IMR-90 (cell line): ENCODE measurements at regions not wholly inside any gene's neighbourhood (a gene's known extent, or its start where the extent isn't known, plus 50 kb on each side); places are given as distances from the start of the nearest gene placed in this dataset.
"Not testable (repeated sequence)": the region's sequence is repeated elsewhere in the genome, so short reads cannot be mapped to it uniquely, and the experiment has no call there.

Experiments used
- ATAC-seq: fragments of 200-7000 bp; cut with Tn5 transposase; 2 replicates; pipeline ENCODE4 v1.9.1; 2020; ENCODE audit warnings: low read depth, mild to moderate bottlenecking, moderate library complexity
- BruUV-seq: library from RNA; stranded (reverse); fragments of 400-500 nt; replicated peaks from 2 replicates; lab custom pipeline; 2021; lab: Mats Ljungman, UMichigan
- CTCF ChIA-PET: fragments of 300-600 bp; formaldehyde crosslinking; extraction: SDS; loops from one replicate; lab custom pipeline; 2021; ENCODE audit warnings: antibody characterized with exemption; lab: Yijun Ruan, JAX
- POLR2A ChIA-PET: fragments of 300-600 bp; sonication (Branson Sonifier 250); formaldehyde crosslinking; loops from one replicate; lab custom pipeline; 2022; ENCODE audit warnings: antibody characterized with exemption; ENCODE audit not compliant: unreplicated experiment; lab: Charles Lee
- DNase-seq: peaks from one replicate; pipeline ENCODE4 v3.0.0; 2013
- H2AFZ ChIP-seq: replicated peaks from 2 replicates; pipeline ENCODE3; 2013; ENCODE audit warnings: low read length, mild to moderate bottlenecking; ENCODE audit not compliant: poor library complexity
- H2AK5ac ChIP-seq: 2 replicates; pipeline ENCODE4 v1.6.1; 2013; ENCODE audit warnings: low read depth, low read length, inconsistent platforms
- H2AK9ac ChIP-seq: replicated peaks from 2 replicates; pipeline ENCODE3; 2013; ENCODE audit warnings: mild to moderate bottlenecking, low read depth, low read length, moderate library complexity; ENCODE audit not compliant: poor library complexity
- H2BK120ac ChIP-seq: 2 replicates; pipeline ENCODE4 v1.6.1; 2013; ENCODE audit warnings: low read depth, low read length, inconsistent platforms
- H2BK15ac ChIP-seq: 3 replicates; pipeline ENCODE4 v1.6.1; 2013; ENCODE audit warnings: low read depth, low read length, inconsistent platforms
- H2BK20ac ChIP-seq: 2 replicates; pipeline ENCODE4 v1.6.1; 2013; ENCODE audit warnings: low read depth, mild to moderate bottlenecking, inconsistent platforms, low read length, moderate library complexity
- H2BK5ac ChIP-seq: 2 replicates; pipeline ENCODE4 v1.6.1; 2013; ENCODE audit warnings: mild to moderate bottlenecking, low read depth, low read length, inconsistent platforms; ENCODE audit not compliant: poor library complexity, severe bottlenecking
- H3K14ac ChIP-seq: replicated peaks from 2 replicates; pipeline ENCODE4 v1.6.1; 2013; ENCODE audit warnings: low read depth, low read length, inconsistent platforms
- H3K18ac ChIP-seq: 2 replicates; pipeline ENCODE4 v1.6.1; 2013; ENCODE audit warnings: low read depth, low read length, control low read depth
- H3K23ac ChIP-seq: 2 replicates; pipeline ENCODE4 v1.6.1; 2013; ENCODE audit warnings: low read depth, low read length, inconsistent platforms
- H3K27ac ChIP-seq: 2 replicates; pipeline ENCODE4 v1.5.1; 2013; ENCODE audit warnings: mild to moderate bottlenecking, control low read depth, low read length; ENCODE audit not compliant: insufficient read depth
- H3K27me3 ChIP-seq: 2 replicates; pipeline ENCODE4 v1.6.1; 2013; ENCODE audit warnings: low read length; ENCODE audit not compliant: control insufficient read depth, insufficient read depth
- H3K36me3 ChIP-seq: 2 replicates; pipeline ENCODE4 v1.6.1; 2013; ENCODE audit warnings: low read length, mixed read lengths; ENCODE audit not compliant: control insufficient read depth, insufficient read depth
- H3K4ac ChIP-seq: 2 replicates; pipeline ENCODE4 v1.6.1; 2013; ENCODE audit warnings: low read depth, low read length, inconsistent platforms
- H3K4me1 ChIP-seq: 2 replicates; pipeline ENCODE4 v1.6.1; 2013; ENCODE audit warnings: low read length, mixed read lengths; ENCODE audit not compliant: control insufficient read depth, insufficient read depth
- H3K4me2 ChIP-seq: 2 replicates; pipeline ENCODE4 v1.6.1; 2013; ENCODE audit warnings: low read depth, mild to moderate bottlenecking, control low read depth, low read length, moderate library complexity
- H3K4me3 ChIP-seq: 2 replicates; pipeline ENCODE4 v1.5.1; 2013; ENCODE audit warnings: low read depth, mild to moderate bottlenecking, control low read depth, low read length, moderate library complexity; ENCODE audit not compliant: insufficient read depth
- H3K56ac ChIP-seq: 2 replicates; pipeline ENCODE4 v1.6.1; 2013; ENCODE audit warnings: low read length, inconsistent platforms; ENCODE audit not compliant: insufficient read depth; ENCODE audit errors: extremely low read depth
- H3K79me1 ChIP-seq, 2 experiments: 2 replicates each; pipeline ENCODE4 v1.6.1; 2013; ENCODE audit warnings: low read length in 2 of 2, inconsistent platforms in 1 of 2, low read depth in 1 of 2
- H3K9ac ChIP-seq: 2 replicates; pipeline ENCODE4 v1.6.1; 2013; ENCODE audit warnings: low read depth, low read length, control low read depth
- H3K9me1 ChIP-seq: 2 replicates; pipeline ENCODE4 v1.6.1; 2013; ENCODE audit warnings: low read length, inconsistent platforms; ENCODE audit not compliant: insufficient read depth
- H3K9me3 ChIP-seq: 2 replicates; pipeline ENCODE4 v1.6.1; 2013; ENCODE audit warnings: low read length; ENCODE audit not compliant: control insufficient read depth, insufficient read depth
- H4K20me1 ChIP-seq: 2 replicates; pipeline ENCODE4 v1.6.1; 2013; ENCODE audit warnings: low read length, inconsistent platforms; ENCODE audit not compliant: insufficient read depth
- H4K5ac ChIP-seq: 2 replicates; pipeline ENCODE4 v1.6.1; 2013; ENCODE audit warnings: mild to moderate bottlenecking, low read depth, low read length, control low read depth
- H4K8ac ChIP-seq, 2 experiments: 2 replicates each; pipeline ENCODE4 v1.6.1; 2013; ENCODE audit warnings: low read depth in 2 of 2, low read length in 2 of 2, control low read depth in 1 of 2, inconsistent platforms in 1 of 2
- H4K91ac ChIP-seq: 2 replicates; pipeline ENCODE4 v1.6.1; 2013; ENCODE audit warnings: low read depth, low read length, inconsistent platforms; ENCODE audit not compliant: insufficient read depth
- WGBS, 2 experiments: methylation state at CpG; one replicate each; pipeline versions ENCODE4 v1.1.5 to v1.1.7; 2013; ENCODE audit warnings: missing lambda C conversion rate in 2 of 2; ENCODE audit not compliant: insufficient read length in 1 of 2; ENCODE audit errors: extremely low coverage in 2 of 2; 5-methylcytosine and 5-hydroxymethylcytosine counted together
- dilution Hi-C: fragments of 300-500 bp; cut with HindIII; formaldehyde crosslinking; loops from one replicate; pipeline ENCODE4 v1.14.3; 2018; ENCODE audit warnings: low sequenced_read_pairs; ENCODE audit not compliant: unreplicated experiment
- in situ Hi-C: fragments of 300-500 bp; cut with MboI; formaldehyde crosslinking; loops from 3 replicates; pipeline ENCODE4 v1.14.3; 2019; ENCODE audit warnings: low sequenced_read_pairs, inconsistent platforms, mixed read lengths
- intact Hi-C: fragments of 100-400 bp; cut with micrococcal nuclease; formaldehyde crosslinking; loops from 2 replicates; pipeline ENCODE4 v1.10.0; 2022

DNA sequence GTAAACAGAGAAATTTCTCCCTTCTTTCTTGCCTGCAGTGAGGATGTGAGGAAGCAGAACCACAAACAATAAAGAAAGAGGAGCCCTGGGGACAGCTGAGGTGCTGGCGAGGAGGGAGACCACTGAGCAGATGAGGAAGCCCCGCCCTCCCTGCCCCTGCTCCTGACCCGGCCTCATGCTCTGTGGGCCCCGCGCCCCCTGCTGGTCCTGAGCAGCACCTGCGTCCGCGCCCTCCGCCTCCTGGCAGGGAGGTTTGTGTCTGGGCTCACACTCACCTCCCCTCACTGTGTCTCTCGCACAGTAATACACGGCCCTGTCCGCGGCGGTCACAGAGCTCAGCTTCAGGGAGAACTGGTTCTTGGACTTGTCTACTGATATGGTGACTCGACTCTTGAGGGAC, 104.4 kb downstream of the OR4M2 start:
- H3K27me3 ChIP-seq, H2BK20ac ChIP-seq, H3K27ac ChIP-seq, intact Hi-C loops, H3K4ac ChIP-seq, H3K56ac ChIP-seq, H3K4me2 ChIP-seq, H3K9ac ChIP-seq, H2BK5ac ChIP-seq, H3K14ac ChIP-seq, H3K9me1 ChIP-seq, CTCF ChIA-PET, H2AFZ ChIP-seq, H3K79me1 ChIP-seq, H3K4me3 ChIP-seq, H2BK15ac ChIP-seq, dilution Hi-C loops, H4K8ac ChIP-seq, H2AK5ac ChIP-seq, H3K9me3 ChIP-seq, H3K18ac ChIP-seq, DNase-seq, H3K23ac ChIP-seq, H4K91ac ChIP-seq, H2AK9ac ChIP-seq, in situ Hi-C loops, BruUV-seq, H4K20me1 ChIP-seq, H3K36me3 ChIP-seq, H3K4me1 ChIP-seq, H2BK120ac ChIP-seq, ATAC-seq, POLR2A ChIA-PET, H4K5ac ChIP-seq: not testable (repeated sequence)
- WGBS, 2 experiments = no CpG with 5 or more reads among the region's 15 CpGs

DNA sequence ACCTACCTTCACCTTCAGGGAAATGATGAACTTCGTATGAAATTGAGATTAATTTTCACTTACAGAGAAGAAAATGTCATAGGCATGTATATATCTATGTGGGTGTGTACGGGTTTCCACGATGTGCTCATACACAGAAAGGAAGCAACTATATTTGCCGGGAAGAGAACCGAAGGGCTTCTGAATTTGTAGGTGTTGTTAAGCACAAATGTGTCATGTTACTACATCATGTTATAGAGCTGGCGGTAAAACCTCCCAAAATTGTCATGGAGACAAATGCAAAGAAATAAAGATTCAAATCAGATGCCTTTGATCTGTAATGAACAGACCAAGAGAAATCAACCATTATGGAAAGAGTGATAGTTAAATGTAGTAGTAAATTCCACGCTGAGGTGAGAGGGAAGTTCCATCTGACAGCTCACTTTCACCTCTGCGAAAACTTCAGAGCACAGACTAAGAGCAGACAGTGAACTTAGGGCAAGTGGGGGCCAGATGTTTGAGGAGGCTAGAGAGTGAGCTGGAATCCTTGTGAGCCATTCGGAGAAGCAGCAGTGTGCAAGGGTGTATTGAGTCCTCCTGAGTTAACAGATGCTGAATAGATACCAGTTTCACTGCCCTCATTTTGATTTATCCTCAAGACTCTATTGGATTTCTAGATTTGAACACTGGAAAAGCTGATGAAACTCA, 106.7 kb downstream of the OR4M2 start:
- H3K18ac ChIP-seq, H2AK5ac ChIP-seq, POLR2A ChIA-PET, H3K36me3 ChIP-seq, H3K9me1 ChIP-seq, H3K9me3 ChIP-seq, BruUV-seq, H2BK15ac ChIP-seq, H2AFZ ChIP-seq, H2AK9ac ChIP-seq, ATAC-seq, H3K4me2 ChIP-seq, H3K4me3 ChIP-seq, H4K5ac ChIP-seq, H4K8ac ChIP-seq, in situ Hi-C loops, H2BK20ac ChIP-seq, H3K9ac ChIP-seq, DNase-seq, CTCF ChIA-PET, H3K56ac ChIP-seq, H3K4me1 ChIP-seq, H3K4ac ChIP-seq, intact Hi-C loops, H2BK5ac ChIP-seq, H3K27me3 ChIP-seq, H3K14ac ChIP-seq, dilution Hi-C loops, H3K27ac ChIP-seq, H4K20me1 ChIP-seq, H4K91ac ChIP-seq, H3K79me1 ChIP-seq, H2BK120ac ChIP-seq, H3K23ac ChIP-seq: not testable (repeated sequence)
- WGBS, 2 experiments = no CpG with 5 or more reads among the region's 9 CpGs
